GM18951 (cell line): ENCODE measurements at regions not wholly inside any gene's neighbourhood (a gene's known extent, or its start where the extent isn't known, plus 50 kb on each side); places are given as distances from the start of the nearest gene placed in this dataset.

Experiments
- POLR2A ChIP-seq: IDR thresholded peaks from 4 replicates; pipeline ENCODE4 v1.6.1; 2011; ENCODE audit warnings: mild to moderate bottlenecking; ENCODE audit not compliant: insufficient read length, insufficient read depth; ENCODE audit errors: extremely low read depth
- in situ Hi-C: fragments of 300-500 bp; cut with MboI; formaldehyde crosslinking; loops from one replicate; pipeline ENCODE4 v1.12.0; 2022; ENCODE audit warnings: low sequenced_read_pairs, mixed read lengths, inconsistent platforms; ENCODE audit not compliant: unreplicated experiment

DNA sequence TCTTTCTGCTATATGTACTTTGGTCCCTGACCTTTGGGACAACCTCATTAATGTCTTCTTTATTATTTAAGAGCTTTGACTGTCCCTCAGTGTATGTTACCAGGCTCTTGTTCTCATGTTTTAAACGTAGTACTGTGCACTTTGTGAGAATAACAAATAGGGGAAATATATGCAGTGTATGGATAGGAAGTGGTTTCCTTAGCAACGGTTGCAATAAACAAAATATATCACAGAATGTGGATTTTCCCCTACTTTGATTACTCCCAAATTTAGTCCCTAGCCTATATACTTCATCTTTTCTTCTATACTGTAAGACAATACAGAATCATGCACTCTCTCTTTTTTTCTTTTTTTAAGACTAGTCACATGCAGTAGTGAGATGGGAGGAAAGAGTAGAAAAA is 123.8 kb upstream of the AKIRIN2 start:
- no peak for TF ChIP-seq POLR2A
- in situ Hi-C loops: loop anchor here (25.0 kb wide), 1 partner anchor 961 kb away; no protein-coding TSS in a partner anchor

DNA sequence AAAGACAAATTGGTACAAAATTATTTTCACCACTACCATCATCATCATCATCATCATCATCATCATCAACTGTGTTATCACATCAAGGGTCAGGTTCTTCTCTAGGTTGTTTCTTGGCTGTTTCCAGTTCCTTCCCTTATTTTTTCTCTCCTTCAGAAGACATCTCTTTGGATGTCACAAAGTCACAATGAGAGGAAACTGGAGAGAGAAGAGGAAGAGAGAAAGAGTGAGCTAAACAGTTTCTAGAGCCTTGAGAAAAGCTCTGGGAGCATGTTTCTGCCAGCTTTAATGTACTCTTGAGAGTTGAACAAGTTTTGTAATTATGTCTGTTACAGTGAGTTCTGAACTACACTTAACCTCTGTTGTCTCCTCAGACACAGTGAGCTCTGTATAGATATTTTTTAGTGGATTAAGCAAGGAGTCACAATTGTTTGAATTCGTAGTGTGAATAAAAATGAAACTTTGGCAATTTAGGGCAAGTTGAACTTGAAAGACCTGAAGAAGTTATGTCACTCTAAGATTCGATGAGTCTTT is 123.0 kb upstream of the AKIRIN2 start:
- no peak for TF ChIP-seq POLR2A
- in situ Hi-C loops: loop anchor here (25.0 kb wide), 1 partner anchor 962 kb away; no protein-coding TSS in a partner anchor

- in situ Hi-C loops: no loop called here
- no peak for TF ChIP-seq POLR2A
These were observed 120.0 kb upstream of the AKIRIN2 start for GRCh38 chr6:87822011-87822410.

DNA sequence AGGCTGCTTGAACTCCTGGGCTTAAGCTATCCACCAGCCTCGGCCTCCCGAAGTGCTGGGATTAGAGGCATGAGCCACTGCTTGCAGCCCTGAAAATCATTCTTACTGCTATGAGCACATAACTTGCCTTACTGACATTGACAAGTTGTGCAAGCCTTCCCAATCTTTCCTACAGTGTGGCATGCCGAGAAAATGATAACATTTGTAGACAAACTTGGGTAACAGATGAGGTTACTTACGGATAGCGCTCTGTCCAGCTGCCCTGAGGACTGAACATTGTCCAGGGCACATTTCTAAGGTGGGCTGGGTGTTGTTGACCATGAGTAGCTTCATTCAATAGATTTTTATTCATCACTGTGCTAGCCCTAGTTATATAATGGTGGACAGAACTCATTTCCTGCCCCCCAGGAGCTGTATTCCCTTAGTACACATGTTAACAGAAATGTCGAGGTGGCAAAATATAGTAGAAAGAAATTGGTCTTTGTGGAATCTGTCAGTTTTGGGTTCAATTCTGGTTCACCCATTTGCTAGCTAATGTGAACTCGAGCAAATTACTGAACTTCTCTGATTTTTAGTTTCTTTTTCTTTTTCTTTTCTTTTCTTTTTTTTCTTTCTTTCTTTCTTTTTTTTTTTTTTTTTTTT is 118.4 kb upstream of the AKIRIN2 start:
- in situ Hi-C loops: no loop called here
- TF ChIP-seq POLR2A: no peak

- no peak for TF ChIP-seq POLR2A
- in situ Hi-C loops: no loop called here
These were observed 115.2 kb upstream of the AKIRIN2 start for GRCh38 chr6:87817183-87817582.

- in situ Hi-C loops: no loop called here
- TF ChIP-seq POLR2A: no peak
These were observed 113.4 kb upstream of the AKIRIN2 start for GRCh38 chr6:87815449-87815848.

DNA sequence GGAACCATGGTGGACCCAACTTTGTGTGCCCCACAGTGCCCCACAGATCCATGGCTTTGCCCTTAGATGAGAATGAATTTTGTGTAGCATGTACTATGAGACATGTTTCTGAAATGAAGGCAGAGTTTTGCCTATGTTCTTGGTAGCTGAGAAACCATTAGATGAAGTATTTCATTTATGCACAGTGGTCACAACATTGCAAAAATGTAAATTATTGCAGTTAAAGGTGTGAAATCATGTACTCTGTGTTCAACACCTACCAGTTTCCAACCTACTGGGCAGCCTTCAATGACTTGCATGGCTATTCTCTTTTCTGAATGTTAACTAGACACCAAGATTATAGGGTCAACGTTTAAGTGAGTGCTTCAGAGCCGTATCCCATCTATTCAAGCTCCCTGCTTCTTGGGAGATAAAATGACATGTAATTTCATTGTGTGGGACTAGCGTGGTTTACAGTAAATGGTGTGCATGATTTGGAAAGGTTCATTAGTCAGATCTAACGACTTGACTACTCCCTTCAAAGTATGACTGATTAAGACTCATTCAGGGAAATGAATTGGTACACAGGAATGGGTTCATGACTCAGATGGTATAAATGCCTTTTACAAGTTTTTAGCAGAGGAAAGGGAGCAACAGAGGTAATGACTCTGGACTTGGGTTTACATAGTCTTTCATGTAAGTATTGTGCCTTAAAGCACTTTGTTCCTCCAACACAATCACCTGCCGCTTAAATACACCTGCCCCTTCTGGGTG is 106.1 kb upstream of the AKIRIN2 start:
- no peak for TF ChIP-seq POLR2A
- in situ Hi-C loops: no loop called here

GRCh38 chr6:87807475-87807874 is 105.4 kb upstream of the AKIRIN2 start:
- no peak for TF ChIP-seq POLR2A
- in situ Hi-C loops: no loop called here

GRCh38 chr6:87806635-87807034 is 104.6 kb upstream of the AKIRIN2 start:
- in situ Hi-C loops: no loop called here
- no peak for TF ChIP-seq POLR2A

DNA sequence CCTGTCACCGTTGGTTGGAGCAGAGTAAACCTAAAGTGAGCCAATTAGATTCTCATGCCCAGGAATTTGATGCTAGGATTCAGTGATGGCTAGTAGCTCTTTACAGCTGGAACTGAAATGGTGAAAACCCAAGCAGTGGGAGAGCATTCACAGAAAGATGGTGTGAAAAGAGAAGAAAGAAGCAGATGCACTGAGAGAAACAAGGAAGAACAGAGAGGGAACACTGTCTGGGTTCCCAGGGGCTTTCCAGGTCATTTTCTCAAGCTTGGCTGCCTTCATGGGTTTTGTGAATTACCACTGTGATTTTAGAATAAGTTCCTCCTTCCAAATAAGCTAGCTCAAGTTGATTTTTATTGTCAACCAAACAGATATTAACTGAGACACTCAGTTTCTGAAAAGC is 104.1 kb upstream of the AKIRIN2 start:
- in situ Hi-C loops: no loop called here
- TF ChIP-seq POLR2A: no peak

DNA sequence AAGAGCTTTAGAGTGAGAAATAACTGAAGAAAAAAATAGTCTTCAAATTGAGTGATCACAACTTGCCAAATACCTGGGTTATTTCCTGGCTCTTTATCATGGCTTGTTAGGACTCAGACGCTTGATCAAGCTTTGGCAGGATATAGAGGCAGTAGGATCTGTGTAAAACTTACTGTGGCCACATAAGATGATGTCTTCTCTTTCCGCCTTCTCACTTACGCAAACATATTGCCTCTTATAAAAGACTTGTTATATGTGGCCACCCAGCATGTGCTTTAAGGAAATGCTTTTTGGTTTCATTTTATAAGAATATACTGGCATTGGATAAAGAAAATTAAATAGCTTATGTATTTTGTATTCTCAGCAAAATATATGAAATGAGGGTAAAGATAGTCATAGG is 101.8 kb upstream of the AKIRIN2 start:
- TF ChIP-seq POLR2A: no peak
- in situ Hi-C loops: no loop called here

DNA sequence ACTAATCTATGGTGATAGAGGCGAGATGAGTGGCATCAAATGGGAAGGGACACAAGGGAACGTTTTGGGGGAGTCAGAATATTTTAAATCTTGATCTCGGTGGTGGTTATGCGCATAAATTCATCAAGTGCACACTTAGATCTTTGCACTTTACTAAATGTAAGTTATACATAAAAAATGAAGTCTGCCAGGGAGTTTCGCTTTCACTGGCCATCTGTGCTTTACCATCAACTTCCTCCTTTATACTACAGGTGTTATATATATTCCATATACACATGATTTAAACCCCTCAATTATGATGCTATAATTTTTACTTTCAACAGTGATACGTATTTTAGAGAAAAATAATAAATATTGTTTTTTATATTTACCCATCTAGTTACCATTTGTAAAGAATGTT is 97.6 kb upstream of the AKIRIN2 start:
- in situ Hi-C loops: no loop called here
- TF ChIP-seq POLR2A: no peak

DNA sequence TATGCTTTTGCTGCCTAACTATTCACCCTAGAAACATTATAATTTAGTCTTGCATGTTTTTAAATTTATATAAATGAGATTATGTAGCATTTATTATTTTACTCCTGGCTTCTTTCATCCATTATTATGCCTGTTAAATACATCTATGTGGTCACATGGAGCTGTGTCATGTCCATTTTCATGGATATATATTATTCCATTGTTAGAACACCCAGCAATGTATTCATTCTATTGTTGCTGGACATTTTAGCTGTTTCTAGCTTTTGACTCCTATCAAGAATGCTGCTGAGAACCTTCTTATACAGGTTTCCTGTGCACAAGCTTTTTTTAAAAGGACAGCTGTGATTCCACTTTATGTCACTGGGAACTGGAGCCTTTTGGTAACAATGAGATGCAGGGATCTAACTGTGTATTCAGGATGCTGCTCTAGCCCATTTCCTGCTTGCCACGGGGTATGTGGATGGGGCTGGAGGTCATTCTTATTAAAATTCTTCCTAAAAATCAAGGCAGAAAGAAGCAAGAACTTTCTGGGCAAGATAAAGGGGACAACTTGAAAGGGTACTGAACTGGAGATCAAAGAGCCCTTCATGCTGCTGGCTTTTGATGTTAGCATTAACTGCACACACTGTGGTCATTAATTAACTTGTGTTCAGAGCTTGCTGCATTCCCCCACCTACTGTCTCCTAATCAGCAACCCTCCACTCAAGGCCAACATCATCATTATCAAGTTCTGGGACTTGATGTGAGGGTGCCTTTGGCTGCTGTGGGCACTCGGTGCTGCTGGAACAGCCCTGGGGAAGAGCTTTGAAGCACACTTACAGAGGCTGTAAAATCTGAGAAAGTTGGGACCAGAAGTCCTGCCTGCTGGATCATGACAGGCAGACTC is 96.6 kb upstream of the AKIRIN2 start:
- in situ Hi-C loops: no loop called here
- TF ChIP-seq POLR2A: no peak
